Psoas muscle (tissue), 7 donors: ENCODE measurements at regions not wholly inside any gene's neighbourhood (a gene's known extent, or its start where the extent isn't known, plus 50 kb on each side); places are given as distances from the start of the nearest gene placed in this dataset.

Source experiments
- ATAC-seq, 4 donors: fragments of 200-7000 bp; cut with Tn5 transposase; one replicate each; pipeline ENCODE4 v1.9.1; 2020; ENCODE audit warnings: moderate library complexity in 3 of 4, mild to moderate bottlenecking in 2 of 4
- DNase-seq, 2 donors: peaks; one replicate each; pipeline ENCODE4 v3.0.0-alpha.2; 2020
- H3K27ac ChIP-seq: fragments of 200-600 bp; one replicate; pipeline ENCODE4 v1.8.0; 2022
- H3K27me3 ChIP-seq, 3 donors: fragments of 200-600 bp in 1 of 3; one replicate each; pipeline versions ENCODE4 v1.6.1 to v1.8.0; 2013 to 2022; ENCODE audit warnings: low read length in 2 of 3, mild to moderate bottlenecking in 2 of 3, moderate library complexity in 1 of 3; ENCODE audit not compliant: insufficient read depth in 3 of 3
- H3K36me3 ChIP-seq, 2 donors: fragments of 200-600 bp in 1 of 2; one replicate each; pipeline versions ENCODE4 v1.6.1 to v1.8.0; 2013 to 2022; ENCODE audit warnings: low read depth in 1 of 2, mild to moderate bottlenecking in 1 of 2, moderate library complexity in 1 of 2; ENCODE audit not compliant: insufficient read depth in 1 of 2
- H3K4me1 ChIP-seq: fragments of 200-600 bp; one replicate; pipeline ENCODE4 v1.8.0; 2022
- H3K4me3 ChIP-seq: fragments of 200-600 bp; one replicate; pipeline ENCODE4 v1.8.0; 2022; ENCODE audit warnings: mild to moderate bottlenecking
- H3K9me3 ChIP-seq: fragments of 200-600 bp; one replicate; pipeline ENCODE4 v1.8.0; 2022
- CTCF ChIP-seq: fragments of 200-600 bp; IDR thresholded peaks from one replicate; pipeline ENCODE4 v1.8.0; 2022; ENCODE audit warnings: antibody characterized with exemption
- WGBS, 3 donors: extraction: QIAGEN DNeasy Blood & Tissue Kit; methylation state at CpG; one replicate each; pipeline versions ENCODE4 v1.1.6 to v1.1.7; 2013; 5-methylcytosine and 5-hydroxymethylcytosine counted together
- intact Hi-C, 2 donors: fragments of 100-400 bp; cut with DNase I; formaldehyde crosslinking; loops; one replicate each; pipeline versions ENCODE4 v1.11.0 to v1.14.2; 2022
- donor health status: healthy with polysubstance abuse.
- donor health status: DM: no; HTN: no; CAD: no; lungs with moderate emphysema.
- donor health status: Bipolar disorder and iron deficiency.
- donor health status: healthy.
- donor health status: DM: yes; HTN: yes; CAD: no.
- donor health status: DM: no; HTN: no; CAD: no.
- donor health status: DM: yes; HTN: yes; CAD: no.

DNA sequence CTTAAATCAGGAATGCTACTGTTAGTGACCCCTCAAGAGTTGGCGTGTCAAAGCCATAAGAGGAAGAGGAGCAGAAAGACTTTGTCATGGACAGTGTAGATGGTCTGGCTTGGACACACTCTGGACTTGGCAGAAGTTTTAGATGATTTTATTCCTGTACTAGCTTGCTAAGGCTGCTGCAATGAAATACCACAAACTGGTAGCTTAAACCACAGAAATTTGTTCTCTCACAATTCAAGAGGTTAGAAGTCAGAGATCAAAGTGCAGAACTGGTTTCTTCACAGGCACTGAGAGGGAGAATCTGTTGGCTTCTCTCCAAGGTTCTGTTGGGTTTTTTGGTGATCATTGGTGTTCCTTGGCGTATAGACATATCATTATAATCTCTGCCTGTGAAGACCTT is 869.8 kb upstream of the B3GALT2 start:
- no peaks in the 10 kb centered on the region for H3K27me3 ChIP-seq
- WGBS, 3 donors: 83 to 87% (median 84%) methylated on average over 2 of the region's 2 CpGs
- H3K4me1 ChIP-seq: no peaks in the 10 kb centered on the region
- H3K4me3 ChIP-seq: no peak overlapping the region
- DNase-seq: no peak
- ATAC-seq: no peak
- intact Hi-C loops: no loop called here
- H3K27ac ChIP-seq: no peak overlapping the region
- no peak for TF ChIP-seq CTCF
- H3K9me3 ChIP-seq: no peaks in the 10 kb centered on the region
- H3K36me3 ChIP-seq: no peaks in the 10 kb centered on the region

- no peaks in the 10 kb centered on the region for H3K4me1 ChIP-seq
- intact Hi-C loops: no loop called here
- no peaks in the 10 kb centered on the region for H3K27me3 ChIP-seq
- DNase-seq (no peak), ATAC-seq (no peak)
- H3K4me3 ChIP-seq: no peak overlapping the region
- WGBS, 3 donors: 29 to 48% (median 45%) methylated on average over 1 of the region's 1 CpG
- H3K9me3 ChIP-seq: no peaks in the 10 kb centered on the region
- no peaks in the 10 kb centered on the region for H3K36me3 ChIP-seq
- no peak for TF ChIP-seq CTCF
- H3K27ac ChIP-seq: no peak overlapping the region
Measured at GRCh38 chr1:194055536-194055935, 869.1 kb upstream of the B3GALT2 start.

GRCh38 chr1:194052514-194053338 is 866.3 kb upstream of the B3GALT2 start:
- DNase-seq (no peak), ATAC-seq (no peak)
- H3K36me3 ChIP-seq: no peaks in the 10 kb centered on the region
- no peak for TF ChIP-seq CTCF
- intact Hi-C loops: no loop called here
- H3K4me3 ChIP-seq: no peak overlapping the region
- no peaks in the 10 kb centered on the region for H3K27me3 ChIP-seq
- no peak overlapping the region for H3K27ac ChIP-seq
- 79 to 86% (median 84%) methylated on average over 2 of the region's 2 CpGs for WGBS, 3 donors
- H3K4me1 ChIP-seq: no peaks in the 10 kb centered on the region
- H3K9me3 ChIP-seq: no peaks in the 10 kb centered on the region

GRCh38 chr1:194047921-194048320 is 861.5 kb upstream of the B3GALT2 start:
- Histone ChIP-seq H3K4me3 (no peak overlapping the region), H3K9me3 (no peaks in the 10 kb centered on the region), H3K27ac (no peak overlapping the region), H3K36me3 (no peaks in the 10 kb centered on the region), H3K27me3 (no peaks in the 10 kb centered on the region), H3K4me1 (no peaks in the 10 kb centered on the region)
- TF ChIP-seq CTCF: no peak
- DNase-seq (no peak), ATAC-seq (no peak)
- intact Hi-C loops: no loop called here
- WGBS, 3 donors: 60 to 63% (median 61%) methylated on average over 3 of the region's 3 CpGs

DNA sequence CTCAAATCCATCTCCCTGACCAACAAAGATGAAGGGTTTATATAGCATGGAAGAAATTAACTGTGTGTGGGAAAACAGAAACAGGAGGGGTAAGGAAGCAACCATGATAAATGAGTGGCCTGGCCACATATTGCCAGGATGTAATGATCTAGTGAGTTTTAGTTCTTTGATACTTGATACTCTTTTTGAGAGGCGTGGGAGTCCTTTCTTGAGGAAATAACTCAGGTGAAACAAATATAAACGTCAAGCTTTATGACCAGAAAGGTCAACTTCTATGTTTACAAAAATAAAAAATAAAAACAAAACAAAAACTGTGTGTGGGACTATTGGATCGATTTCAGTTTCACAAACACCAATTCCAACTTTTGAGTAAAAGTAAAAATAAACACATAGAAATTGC is 860.8 kb upstream of the B3GALT2 start:
- DNase-seq (no peak), ATAC-seq (no peak)
- WGBS, 3 donors: 30 to 39% (median 30%) methylated on average over 3 of the region's 3 CpGs
- Histone ChIP-seq H3K4me1 (no peaks in the 10 kb centered on the region), H3K27me3 (no peaks in the 10 kb centered on the region), H3K27ac (no peak overlapping the region), H3K9me3 (no peaks in the 10 kb centered on the region), H3K4me3 (no peak overlapping the region), H3K36me3 (no peaks in the 10 kb centered on the region)
- intact Hi-C loops: no loop called here
- no peak for TF ChIP-seq CTCF
